GM12873 (cell line): ENCODE measurements at regions not wholly inside any gene's neighbourhood (a gene's known extent, or its start where the extent isn't known, plus 50 kb on each side); places are given as distances from the start of the nearest gene placed in this dataset.

Experiments used
- CTCF ChIP-seq: IDR thresholded peaks from 2 replicates; pipeline ENCODE4 v1.5.1; 2012; ENCODE audit warnings: low read depth, mild to moderate bottlenecking, moderate library complexity, low read length, control low read depth; ENCODE audit not compliant: insufficient read depth; ENCODE audit errors: missing control alignments

- no peak for TF ChIP-seq CTCF
Measured at GRCh38 chr12:17414596-17414995, 675.4 kb downstream of the RERGL start.

GRCh38 chr12:17411662-17412061 lies 678.3 kb downstream of the RERGL start:
- TF ChIP-seq CTCF, result no peak

GRCh38 chr12:17388679-17389078 lies 701.3 kb downstream of the RERGL start:
- TF ChIP-seq CTCF, result no peak

- TF ChIP-seq CTCF, result no peak
Measured at GRCh38 chr12:17383321-17383720, 706.7 kb downstream of the RERGL start.

GRCh38 chr12:17381211-17381610 lies 708.8 kb downstream of the RERGL start:
- TF ChIP-seq CTCF, result no peak

GRCh38 chr12:17372508-17372907 lies 717.5 kb downstream of the RERGL start:
- no peak for TF ChIP-seq CTCF

GRCh38 chr12:17371491-17372215 lies 718.3 kb downstream of the RERGL start:
- no peak for TF ChIP-seq CTCF
